Liver (tissue), 8 donors: ENCODE measurements at regions not wholly inside any gene's neighbourhood (a gene's known extent, or its start where the extent isn't known, plus 50 kb on each side); places are given as distances from the start of the nearest gene placed in this dataset.

Source experiments
- DNase-seq: peaks from one replicate; pipeline ENCODE4 v3.0.0-alpha.2; 2017; ENCODE audit warnings: low spot score
- H3K27ac ChIP-seq, 2 donors: one replicate each; pipeline ENCODE4 v1.7.0; 2013; ENCODE audit warnings: inconsistent platforms in 2 of 2, low read length in 2 of 2, control low read depth in 1 of 2, low read depth in 1 of 2, mild to moderate bottlenecking in 1 of 2
- H3K27me3 ChIP-seq, 4 donors: one replicate each; pipeline versions ENCODE4 v1.6.1 to v1.7.0; 2013; ENCODE audit warnings: low read length in 3 of 4, inconsistent platforms in 1 of 4, mild to moderate bottlenecking in 1 of 4, moderate library complexity in 1 of 4; ENCODE audit not compliant: control insufficient read depth in 4 of 4, insufficient read depth in 4 of 4
- H3K36me3 ChIP-seq, 4 donors: one replicate each; pipeline versions ENCODE4 v1.6.1 to v1.7.0; 2013; ENCODE audit warnings: low read length in 3 of 4, mild to moderate bottlenecking in 3 of 4, low read depth in 1 of 4, moderate library complexity in 1 of 4; ENCODE audit not compliant: control insufficient read depth in 4 of 4, insufficient read depth in 3 of 4
- H3K4me1 ChIP-seq, 4 donors: one replicate each; pipeline versions ENCODE4 v1.6.1 to v1.7.0; 2013; ENCODE audit warnings: low read length in 3 of 4, mild to moderate bottlenecking in 3 of 4, moderate library complexity in 1 of 4; ENCODE audit not compliant: control insufficient read depth in 4 of 4, insufficient read depth in 4 of 4
- H3K4me3 ChIP-seq, 3 donors: one replicate each; pipeline versions ENCODE4 v1.6.1 to v1.7.0; 2013; ENCODE audit warnings: low read length in 3 of 3, control low read depth in 1 of 3, low read depth in 1 of 3, mild to moderate bottlenecking in 1 of 3
- H3K9ac ChIP-seq, 2 donors: one replicate each; pipeline ENCODE4 v1.7.0; 2013; ENCODE audit warnings: low read length in 2 of 2, mild to moderate bottlenecking in 2 of 2, moderate library complexity in 2 of 2, control low read depth in 1 of 2, low read depth in 1 of 2
- H3K9me3 ChIP-seq, 4 donors: one replicate each; pipeline versions ENCODE4 v1.6.1 to v1.7.0; 2013; ENCODE audit warnings: low read length in 3 of 4; ENCODE audit not compliant: control insufficient read depth in 4 of 4
- EGR1 ChIP-seq, 2 donors: IDR thresholded peaks; 2 replicates each; pipeline ENCODE4 v1.6.1; 2016 to 2018; ENCODE audit warnings: antibody characterized with exemption in 2 of 2, low read depth in 2 of 2
- FOXA1 ChIP-seq: IDR thresholded peaks from 2 replicates; pipeline ENCODE4 v1.6.1; 2016; ENCODE audit warnings: antibody characterized with exemption
- FOXA2 ChIP-seq: IDR thresholded peaks from 2 replicates; pipeline ENCODE4 v1.6.1; 2016; ENCODE audit warnings: antibody characterized with exemption
- GABPA ChIP-seq, 2 donors: IDR thresholded peaks in 1 of 2; conservative IDR thresholded peaks in 1 of 2; 2 replicates each; pipeline ENCODE4 v1.6.1; 2016; ENCODE audit warnings: antibody characterized with exemption in 2 of 2, mild to moderate bottlenecking in 1 of 2, moderate library complexity in 1 of 2
- HNF4A ChIP-seq, 2 donors: conservative IDR thresholded peaks; 2 replicates each; pipeline ENCODE4 v1.6.1; 2016; ENCODE audit warnings: antibody characterized with exemption in 2 of 2, mild to moderate bottlenecking in 2 of 2
- HNF4G ChIP-seq: IDR thresholded peaks from 2 replicates; pipeline ENCODE4 v1.6.1; 2016; ENCODE audit warnings: antibody characterized with exemption
- JUND ChIP-seq, 2 donors: IDR thresholded peaks; 2 replicates each; pipeline ENCODE4 v1.6.1; 2016; ENCODE audit warnings: antibody characterized with exemption in 2 of 2
- NR2F2 ChIP-seq: IDR thresholded peaks from 2 replicates; pipeline ENCODE4 v1.6.1; 2016; ENCODE audit warnings: antibody characterized with exemption
- RAD21 ChIP-seq, 2 donors: IDR thresholded peaks; 2 replicates each; pipeline ENCODE4 v1.6.1; 2016; ENCODE audit warnings: antibody characterized with exemption in 2 of 2, mild to moderate bottlenecking in 2 of 2
- RXRA ChIP-seq, 2 donors: IDR thresholded peaks; 2 replicates each; pipeline ENCODE4 v1.6.1; 2017 to 2018; ENCODE audit warnings: antibody characterized with exemption in 2 of 2, mild to moderate bottlenecking in 1 of 2
- SP1 ChIP-seq: IDR thresholded peaks from 2 replicates; pipeline ENCODE4 v1.6.1; 2018; ENCODE audit warnings: antibody characterized with exemption, mild to moderate bottlenecking
- TAF1 ChIP-seq: conservative IDR thresholded peaks from 2 replicates; pipeline ENCODE4 v1.6.1; 2016; ENCODE audit warnings: antibody characterized with exemption, mild to moderate bottlenecking
- YY1 ChIP-seq: IDR thresholded peaks from 2 replicates; pipeline ENCODE4 v1.6.1; 2016; ENCODE audit warnings: antibody characterized with exemption, mild to moderate bottlenecking
- WGBS: extraction: QIAGEN DNeasy Blood & Tissue Kit; methylation state at CpG from one replicate; pipeline ENCODE4 v1.1.7; 2013; 5-methylcytosine and 5-hydroxymethylcytosine counted together
- TF ChIP-seq, protein P1 (sequence below): IDR thresholded peaks from 2 replicates; pipeline ENCODE4 v1.6.1; 2016; ENCODE audit warnings: antibody characterized with exemption
- TF ChIP-seq, protein P2 (sequence below): IDR thresholded peaks from 2 replicates; pipeline ENCODE4 v1.6.1; 2016; ENCODE audit warnings: antibody characterized with exemption
- TF ChIP-seq, protein P3 (sequence below): fragments of 150-350 bp; IDR thresholded peaks from 2 replicates; pipeline ENCODE4 v1.5.1; 2017; ENCODE audit warnings: improper control_type of control experiment, low read depth, low read length; ENCODE audit not compliant: missing input control
- TF ChIP-seq, protein P4 (sequence below): IDR thresholded peaks from 2 replicates; pipeline ENCODE4 v1.6.1; 2016; ENCODE audit warnings: antibody characterized with exemption
- TF ChIP-seq, protein P5 (sequence below): IDR thresholded peaks from 2 replicates; pipeline ENCODE4 v1.6.1; 2016; ENCODE audit warnings: antibody characterized with exemption, mild to moderate bottlenecking
- donor health status: healthy.
- donor health status: healthy.
- donor health status: healthy.
- donor health status: healthy.
- donor health status: healthy.

DNA sequence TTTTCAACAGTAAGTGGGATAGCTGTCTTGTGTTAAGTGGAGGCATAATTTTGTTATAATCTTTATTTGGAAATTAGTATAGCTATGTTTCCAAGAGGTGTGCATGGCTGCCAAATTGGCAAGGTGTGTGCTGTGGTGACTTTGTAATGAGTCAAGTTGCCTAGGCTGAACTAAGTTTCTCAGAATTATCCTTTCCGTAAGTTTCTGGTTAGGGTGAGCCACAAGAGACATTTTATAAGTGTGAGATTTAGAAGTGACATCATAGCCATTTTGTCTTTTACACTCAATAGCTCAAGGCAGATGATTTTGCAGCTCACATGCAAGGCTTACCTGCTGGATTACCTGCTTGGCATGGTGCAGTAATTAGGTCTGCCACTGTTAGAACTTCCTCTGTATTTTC lies 90.3 kb downstream of the C11orf87 start (continued):
- TF ChIP-seq, protein P1, sequence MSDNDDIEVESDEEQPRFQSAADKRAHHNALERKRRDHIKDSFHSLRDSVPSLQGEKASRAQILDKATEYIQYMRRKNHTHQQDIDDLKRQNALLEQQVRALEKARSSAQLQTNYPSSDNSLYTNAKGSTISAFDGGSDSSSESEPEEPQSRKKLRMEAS: no peak
- TF ChIP-seq, protein P2, sequence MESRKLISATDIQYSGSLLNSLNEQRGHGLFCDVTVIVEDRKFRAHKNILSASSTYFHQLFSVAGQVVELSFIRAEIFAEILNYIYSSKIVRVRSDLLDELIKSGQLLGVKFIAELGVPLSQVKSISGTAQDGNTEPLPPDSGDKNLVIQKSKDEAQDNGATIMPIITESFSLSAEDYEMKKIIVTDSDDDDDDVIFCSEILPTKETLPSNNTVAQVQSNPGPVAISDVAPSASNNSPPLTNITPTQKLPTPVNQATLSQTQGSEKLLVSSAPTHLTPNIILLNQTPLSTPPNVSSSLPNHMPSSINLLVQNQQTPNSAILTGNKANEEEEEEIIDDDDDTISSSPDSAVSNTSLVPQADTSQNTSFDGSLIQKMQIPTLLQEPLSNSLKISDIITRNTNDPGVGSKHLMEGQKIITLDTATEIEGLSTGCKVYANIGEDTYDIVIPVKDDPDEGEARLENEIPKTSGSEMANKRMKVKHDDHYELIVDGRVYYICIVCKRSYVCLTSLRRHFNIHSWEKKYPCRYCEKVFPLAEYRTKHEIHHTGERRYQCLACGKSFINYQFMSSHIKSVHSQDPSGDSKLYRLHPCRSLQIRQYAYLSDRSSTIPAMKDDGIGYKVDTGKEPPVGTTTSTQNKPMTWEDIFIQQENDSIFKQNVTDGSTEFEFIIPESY: no peak

DNA sequence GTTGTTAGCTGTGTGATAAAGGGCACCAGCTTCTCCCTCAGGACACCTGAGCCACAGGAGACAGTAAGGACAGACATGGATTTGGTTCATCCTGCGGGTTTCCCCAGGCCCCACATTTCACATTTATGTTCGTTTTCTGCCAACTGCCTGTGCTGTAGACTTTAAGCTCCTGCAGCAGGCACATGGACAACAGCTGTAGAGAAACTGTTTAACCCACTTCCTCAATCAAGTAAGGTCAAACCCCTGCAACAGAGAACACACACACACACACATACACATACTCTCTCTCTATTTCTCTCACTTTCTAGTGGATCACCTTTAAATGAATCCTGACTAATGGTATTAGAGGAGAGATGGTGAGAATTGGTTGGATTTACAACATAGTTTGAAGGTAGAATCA lies 90.7 kb downstream of the C11orf87 start:
- Histone ChIP-seq H3K4me1 (no peaks in the 10 kb centered on the region), H3K4me3 (no peak overlapping the region), H3K9me3 (no peaks in the 10 kb centered on the region), H3K27me3 (no peaks in the 10 kb centered on the region), H3K9ac (no peak overlapping the region), H3K27ac (no peak overlapping the region), H3K36me3 (no peaks in the 10 kb centered on the region)
- TF ChIP-seq NR2F2 (no peak), FOXA2 (no peak), TAF1 (no peak), GABPA (IDR thresholded peaks at IDR 0.05 in 1 of 2, conservative IDR thresholded peaks at IDR 0.05 in 1 of 2) (no peak), SP1 (no peak), YY1 (no peak), RXRA (IDR thresholded peaks at IDR 0.05) (no peak), EGR1 (IDR thresholded peaks at IDR 0.05; ENCODE audit: low read depth in 2 of 2) (no peak), FOXA1 (no peak), HNF4A (conservative IDR thresholded peaks at IDR 0.05) (no peak), JUND (IDR thresholded peaks at IDR 0.05) (no peak), RAD21 (IDR thresholded peaks at IDR 0.05) (no peak), HNF4G (no peak)
- TF ChIP-seq, protein P2: no peak
- TF ChIP-seq, protein P3, sequence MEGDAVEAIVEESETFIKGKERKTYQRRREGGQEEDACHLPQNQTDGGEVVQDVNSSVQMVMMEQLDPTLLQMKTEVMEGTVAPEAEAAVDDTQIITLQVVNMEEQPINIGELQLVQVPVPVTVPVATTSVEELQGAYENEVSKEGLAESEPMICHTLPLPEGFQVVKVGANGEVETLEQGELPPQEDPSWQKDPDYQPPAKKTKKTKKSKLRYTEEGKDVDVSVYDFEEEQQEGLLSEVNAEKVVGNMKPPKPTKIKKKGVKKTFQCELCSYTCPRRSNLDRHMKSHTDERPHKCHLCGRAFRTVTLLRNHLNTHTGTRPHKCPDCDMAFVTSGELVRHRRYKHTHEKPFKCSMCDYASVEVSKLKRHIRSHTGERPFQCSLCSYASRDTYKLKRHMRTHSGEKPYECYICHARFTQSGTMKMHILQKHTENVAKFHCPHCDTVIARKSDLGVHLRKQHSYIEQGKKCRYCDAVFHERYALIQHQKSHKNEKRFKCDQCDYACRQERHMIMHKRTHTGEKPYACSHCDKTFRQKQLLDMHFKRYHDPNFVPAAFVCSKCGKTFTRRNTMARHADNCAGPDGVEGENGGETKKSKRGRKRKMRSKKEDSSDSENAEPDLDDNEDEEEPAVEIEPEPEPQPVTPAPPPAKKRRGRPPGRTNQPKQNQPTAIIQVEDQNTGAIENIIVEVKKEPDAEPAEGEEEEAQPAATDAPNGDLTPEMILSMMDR: no peak
- TF ChIP-seq, protein P4, sequence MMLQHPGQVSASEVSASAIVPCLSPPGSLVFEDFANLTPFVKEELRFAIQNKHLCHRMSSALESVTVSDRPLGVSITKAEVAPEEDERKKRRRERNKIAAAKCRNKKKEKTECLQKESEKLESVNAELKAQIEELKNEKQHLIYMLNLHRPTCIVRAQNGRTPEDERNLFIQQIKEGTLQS: no peak
- TF ChIP-seq, protein P5, sequence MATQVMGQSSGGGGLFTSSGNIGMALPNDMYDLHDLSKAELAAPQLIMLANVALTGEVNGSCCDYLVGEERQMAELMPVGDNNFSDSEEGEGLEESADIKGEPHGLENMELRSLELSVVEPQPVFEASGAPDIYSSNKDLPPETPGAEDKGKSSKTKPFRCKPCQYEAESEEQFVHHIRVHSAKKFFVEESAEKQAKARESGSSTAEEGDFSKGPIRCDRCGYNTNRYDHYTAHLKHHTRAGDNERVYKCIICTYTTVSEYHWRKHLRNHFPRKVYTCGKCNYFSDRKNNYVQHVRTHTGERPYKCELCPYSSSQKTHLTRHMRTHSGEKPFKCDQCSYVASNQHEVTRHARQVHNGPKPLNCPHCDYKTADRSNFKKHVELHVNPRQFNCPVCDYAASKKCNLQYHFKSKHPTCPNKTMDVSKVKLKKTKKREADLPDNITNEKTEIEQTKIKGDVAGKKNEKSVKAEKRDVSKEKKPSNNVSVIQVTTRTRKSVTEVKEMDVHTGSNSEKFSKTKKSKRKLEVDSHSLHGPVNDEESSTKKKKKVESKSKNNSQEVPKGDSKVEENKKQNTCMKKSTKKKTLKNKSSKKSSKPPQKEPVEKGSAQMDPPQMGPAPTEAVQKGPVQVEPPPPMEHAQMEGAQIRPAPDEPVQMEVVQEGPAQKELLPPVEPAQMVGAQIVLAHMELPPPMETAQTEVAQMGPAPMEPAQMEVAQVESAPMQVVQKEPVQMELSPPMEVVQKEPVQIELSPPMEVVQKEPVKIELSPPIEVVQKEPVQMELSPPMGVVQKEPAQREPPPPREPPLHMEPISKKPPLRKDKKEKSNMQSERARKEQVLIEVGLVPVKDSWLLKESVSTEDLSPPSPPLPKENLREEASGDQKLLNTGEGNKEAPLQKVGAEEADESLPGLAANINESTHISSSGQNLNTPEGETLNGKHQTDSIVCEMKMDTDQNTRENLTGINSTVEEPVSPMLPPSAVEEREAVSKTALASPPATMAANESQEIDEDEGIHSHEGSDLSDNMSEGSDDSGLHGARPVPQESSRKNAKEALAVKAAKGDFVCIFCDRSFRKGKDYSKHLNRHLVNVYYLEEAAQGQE: no peak
- no peak for DNase-seq
- 50% methylated on average over 2 of the region's 2 CpGs for WGBS
